ENCODE measurements at regions not wholly inside any gene's neighbourhood (a gene's known extent, or its start where the extent isn't known, plus 50 kb on each side); places are given as distances from the start of the nearest gene placed in this dataset.

GRCh38 chr4:3715855-3716630 lies 50.1 kb upstream of the ADRA2C start:
- no peak for TF ChIP-seq EP300 (IDR thresholded peaks at IDR 0.05)
- no peak for TF ChIP-seq POLR2AphosphoS5 (IDR thresholded peaks at IDR 0.05)
- TF ChIP-seq CTCF (IDR thresholded peaks at IDR 0.05), result no peak
- TF ChIP-seq POLR2A (IDR thresholded peaks at IDR 0.05), result no peak
- ATAC-seq, result no peak
- Histone ChIP-seq H3K4me3 (no peak overlapping the region), H3K27me3 (peaks cover 93% of the 10 kb centered on the region), H3K36me3 (no peaks in the 10 kb centered on the region), H3K27ac (no peak overlapping the region), H3K4me1 (no peaks in the 10 kb centered on the region), H3K9me3 (peaks cover 0 to 17% (median 0%) of the 10 kb centered on the region in 3 donors)
- WGBS, 2 donors (ENCODE audit: low coverage in 1 of 2), result 75% methylated on average over 6 of the region's 23 CpGs; no CpG with 5 or more reads in 1 of the 2 donors

GRCh38 chr4:3715061-3715854 lies 50.9 kb upstream of the ADRA2C start:
- no peaks in the 10 kb centered on the region for H3K4me1 ChIP-seq
- 52% methylated on average over 10 of the region's 23 CpGs; no CpG with 5 or more reads in 1 of the 2 donors for WGBS, 2 donors (ENCODE audit: low coverage in 1 of 2)
- peaks cover 0 to 17% (median 0%) of the 10 kb centered on the region in 3 donors for H3K9me3 ChIP-seq
- no peak for TF ChIP-seq POLR2A (IDR thresholded peaks at IDR 0.05)
- TF ChIP-seq EP300 (IDR thresholded peaks at IDR 0.05), result no peak
- no peak for TF ChIP-seq CTCF (IDR thresholded peaks at IDR 0.05)
- TF ChIP-seq POLR2AphosphoS5 (IDR thresholded peaks at IDR 0.05), result no peak
- H3K27me3 ChIP-seq, result peaks cover 93% of the 10 kb centered on the region
- no peak overlapping the region for H3K27ac ChIP-seq
- H3K4me3 ChIP-seq, result no peak overlapping the region
- no peaks in the 10 kb centered on the region for H3K36me3 ChIP-seq
- ATAC-seq, result no peak

GRCh38 chr4:3714642-3715001 lies 51.6 kb upstream of the ADRA2C start:
- H3K27ac ChIP-seq, result no peak overlapping the region
- ATAC-seq, result no peak
- WGBS, 2 donors (ENCODE audit: low coverage in 1 of 2), result 80 to 88% methylated on average over 3 to 4 of the region's 4 CpGs
- no peaks in the 10 kb centered on the region for H3K4me1 ChIP-seq
- H3K27me3 ChIP-seq, result peaks cover 88% of the 10 kb centered on the region
- no peaks in the 10 kb centered on the region for H3K36me3 ChIP-seq
- TF ChIP-seq POLR2A (IDR thresholded peaks at IDR 0.05) (no peak), CTCF (IDR thresholded peaks at IDR 0.05) (no peak), POLR2AphosphoS5 (IDR thresholded peaks at IDR 0.05) (no peak), EP300 (IDR thresholded peaks at IDR 0.05) (no peak)
- H3K9me3 ChIP-seq, result peaks cover 0 to 17% (median 0%) of the 10 kb centered on the region in 3 donors
- H3K4me3 ChIP-seq, result no peak overlapping the region

- H3K9me3 ChIP-seq, result peaks cover 0 to 12% (median 0%) of the 10 kb centered on the region in 3 donors
- no peak for TF ChIP-seq EP300 (IDR thresholded peaks at IDR 0.05)
- TF ChIP-seq CTCF (IDR thresholded peaks at IDR 0.05), result no peak
- TF ChIP-seq POLR2A (IDR thresholded peaks at IDR 0.05), result no peak
- TF ChIP-seq POLR2AphosphoS5 (IDR thresholded peaks at IDR 0.05), result no peak
- 87 to 90% methylated on average over 3 to 4 of the region's 13 CpGs for WGBS, 2 donors (ENCODE audit: low coverage in 1 of 2)
- H3K4me3 ChIP-seq, result no peak overlapping the region
- ATAC-seq, result no peak
- H3K27ac ChIP-seq, result no peak overlapping the region
- H3K27me3 ChIP-seq, result peaks cover 82% of the 10 kb centered on the region
- H3K36me3 ChIP-seq, result no peaks in the 10 kb centered on the region
- no peaks in the 10 kb centered on the region for H3K4me1 ChIP-seq
These were observed 52.2 kb upstream of the ADRA2C start for GRCh38 chr4:3713817-3714641.

Measured in gastroesophageal sphincter (tissue), 4 donors.